NOMO-1 treated with DMSO at 0.1 percent for 48 hours (cell line): ENCODE measurements at regions not wholly inside any gene's neighbourhood (a gene's known extent, or its start where the extent isn't known, plus 50 kb on each side); places are given as distances from the start of the nearest gene placed in this dataset.
"Not testable (repeated sequence)": the region's sequence is repeated elsewhere in the genome, so short reads cannot be mapped to it uniquely, and the experiment has no call there.

Experiments
- DNase-seq: peaks from one replicate; lab custom pipeline; 2025; ENCODE audit not compliant: unreplicated experiment; lab: John Stamatoyannopoulos, UW

DNA sequence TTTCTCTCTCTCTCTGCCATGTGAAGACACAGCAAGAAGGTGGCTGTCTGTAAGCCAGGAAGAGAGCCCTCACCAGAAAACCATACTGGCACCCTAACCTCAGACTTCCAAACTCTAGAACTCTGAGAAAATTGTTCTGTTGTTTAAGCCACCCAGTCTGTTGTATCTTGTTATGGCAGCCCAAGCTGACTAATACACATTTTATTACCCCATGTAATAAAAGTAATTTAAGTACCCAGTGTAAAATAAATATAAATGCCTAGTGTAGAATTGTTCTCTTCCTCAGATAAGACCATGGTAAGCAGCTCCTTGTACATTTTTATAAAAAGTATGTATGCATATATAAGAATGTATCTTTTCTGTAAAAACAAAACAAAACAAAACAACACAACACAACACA, 119.7 kb downstream of the DTL start:
- DNase-seq: no peak

DNA sequence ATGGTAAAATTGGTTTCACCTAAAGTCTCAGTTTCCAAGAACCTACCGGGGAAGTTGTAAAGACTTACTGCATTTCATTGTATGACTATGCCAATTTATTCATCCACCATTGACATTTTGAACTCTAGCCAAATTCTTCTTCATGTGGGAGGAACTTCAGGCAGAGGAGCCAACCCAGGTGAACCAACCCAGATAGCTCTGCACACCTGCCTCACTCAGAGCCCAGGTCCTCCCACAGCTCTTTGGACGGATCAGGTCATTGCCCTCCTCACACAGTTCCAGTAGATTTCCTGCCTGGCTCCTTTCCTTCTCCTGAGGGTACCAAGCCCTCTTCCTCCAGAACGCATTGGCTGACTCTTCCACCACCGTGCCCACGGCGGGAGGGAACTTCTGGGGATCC, 121.7 kb downstream of the DTL start:
- DNase-seq: no peak

DNA sequence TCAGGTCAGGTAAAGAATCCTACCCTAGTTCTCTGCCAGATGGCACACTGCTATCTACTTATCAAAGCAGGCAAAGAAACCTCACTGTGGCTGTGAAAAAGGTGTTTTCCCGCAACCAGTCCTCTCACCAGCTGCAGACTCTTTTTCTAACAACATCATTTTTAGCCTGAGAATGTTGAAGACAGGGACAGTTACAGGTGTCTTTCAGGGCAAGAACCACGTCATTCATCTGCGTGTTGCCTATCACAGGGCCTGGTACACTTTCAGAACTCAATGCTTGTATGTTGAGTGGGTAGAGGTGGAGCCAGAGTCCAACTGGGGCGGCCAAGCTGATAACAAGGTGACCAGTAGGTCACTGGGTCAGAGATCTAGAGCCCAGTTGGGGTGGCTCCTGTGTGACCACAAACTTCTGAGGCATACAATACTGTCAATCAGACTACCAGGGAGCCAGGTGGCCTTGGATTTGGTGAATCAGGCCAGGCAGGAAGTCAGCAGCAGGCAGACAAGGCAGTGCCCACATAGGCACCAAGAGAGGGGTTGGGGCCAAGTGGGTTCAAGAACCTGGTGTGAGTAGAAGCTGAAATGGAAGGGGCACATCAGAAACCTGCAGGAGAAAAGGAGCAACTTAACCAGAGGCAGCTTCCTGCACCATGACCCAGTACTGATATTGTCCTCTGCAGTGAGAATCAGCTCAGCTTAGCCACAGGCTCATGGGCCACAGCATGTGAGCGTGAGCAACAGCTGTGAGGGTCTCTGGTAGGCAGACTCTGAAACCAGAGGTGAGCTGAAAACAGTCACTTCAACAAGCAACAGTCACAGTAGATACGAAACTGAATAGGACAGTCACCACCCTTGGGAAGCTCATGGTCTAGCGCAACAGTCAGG, 123.6 kb downstream of the DTL start:
- DNase-seq: no peak

- DNase-seq: peak; percentile 19
These were observed 123.9 kb upstream of the PPP2R5A start for GRCh38 chr1:212161231-212161781.

DNA sequence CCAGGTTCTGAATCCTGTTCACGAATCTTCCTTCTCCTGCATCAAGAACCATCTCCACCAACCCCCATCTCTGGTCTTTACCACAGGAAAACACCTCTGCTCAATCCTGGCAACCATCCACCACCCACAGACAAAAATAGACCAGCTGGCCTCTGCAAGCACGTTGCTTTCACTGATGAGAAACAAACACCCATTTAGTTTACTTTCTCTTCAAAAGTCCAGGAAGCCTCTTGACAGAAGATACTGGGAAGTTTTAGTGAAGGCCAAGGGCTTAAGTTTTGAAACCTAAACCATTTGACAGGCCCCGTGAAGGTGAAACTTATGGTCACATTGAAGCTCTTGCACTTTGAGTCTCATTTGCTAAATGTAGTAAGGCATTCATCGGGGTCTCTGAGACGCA, 122.6 kb upstream of the PPP2R5A start:
- DNase-seq: no peak

DNA sequence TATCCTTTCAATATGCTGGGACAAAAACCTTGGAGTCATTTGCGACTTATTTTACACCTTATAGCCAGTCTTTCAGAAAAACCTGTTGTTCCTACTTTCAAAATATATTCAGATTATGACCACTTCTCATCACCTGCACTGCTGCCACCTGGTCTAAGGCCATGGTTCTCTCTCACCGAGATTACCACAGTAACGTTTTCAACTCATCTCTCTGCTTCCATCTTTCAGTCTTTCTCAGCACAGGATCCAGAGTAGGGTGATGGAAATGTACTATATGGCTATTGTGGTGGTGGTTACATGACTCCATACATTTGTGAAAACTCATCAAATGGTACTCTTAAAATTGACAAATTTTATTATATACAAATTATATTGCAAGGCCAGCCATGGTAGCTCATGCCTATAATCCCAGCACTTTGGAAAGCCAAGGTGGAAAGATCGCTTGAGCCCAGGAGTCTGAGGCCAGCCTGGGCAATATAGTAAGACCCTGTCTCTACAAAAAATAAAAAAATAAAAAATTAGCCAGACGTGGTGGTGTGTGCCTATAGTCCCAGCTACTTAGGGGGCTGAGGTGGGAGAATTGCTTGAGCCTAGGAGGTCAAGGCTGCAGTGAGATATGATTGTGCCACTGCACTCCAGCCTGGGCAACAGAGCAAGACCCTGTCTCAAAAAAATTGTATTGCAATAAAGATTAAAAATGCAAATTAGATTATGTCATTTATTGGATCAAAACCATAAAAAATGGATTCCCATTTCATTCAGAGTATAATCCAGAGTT, 120.9 kb upstream of the PPP2R5A start:
- DNase-seq: no peak

DNA sequence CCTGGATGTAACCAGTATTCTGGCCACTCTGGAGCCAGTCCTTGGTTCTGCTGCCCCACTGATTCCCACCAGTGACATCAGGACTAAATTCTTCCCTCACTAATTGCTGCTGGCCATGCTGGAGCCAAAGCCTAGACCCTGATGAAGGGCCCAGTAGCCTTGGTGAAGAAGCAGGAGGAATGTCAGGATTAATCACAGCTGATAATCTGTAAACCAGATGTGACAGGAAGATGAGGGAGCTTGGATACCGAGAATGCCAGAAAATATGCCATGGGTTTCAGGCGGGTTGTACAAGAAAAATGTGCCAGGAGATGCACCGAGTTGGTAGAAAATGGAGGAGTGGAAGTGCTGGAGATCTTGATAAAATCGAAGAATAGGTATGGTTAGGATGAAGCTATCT, 119.0 kb upstream of the PPP2R5A start:
- DNase-seq: no peak

DNA sequence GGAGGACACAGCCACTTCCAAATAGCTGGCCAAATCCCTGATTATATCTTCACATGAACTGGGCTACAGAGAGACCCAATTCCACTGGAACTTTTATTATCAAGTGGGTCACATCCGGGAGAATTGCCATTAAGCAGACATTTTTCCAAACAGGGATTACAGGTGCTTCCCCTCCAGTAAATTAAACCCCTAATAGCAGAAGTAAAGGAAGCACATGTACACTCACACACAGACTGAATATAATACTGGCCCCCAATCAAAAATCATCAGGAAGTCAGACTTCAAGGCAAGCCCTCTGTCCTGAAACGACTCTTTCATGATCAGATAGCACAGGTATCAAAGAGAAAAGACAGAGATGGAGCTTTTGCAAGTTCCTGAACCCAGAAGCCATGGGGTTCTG, 118.6 kb upstream of the PPP2R5A start:
- no peak for DNase-seq

DNA sequence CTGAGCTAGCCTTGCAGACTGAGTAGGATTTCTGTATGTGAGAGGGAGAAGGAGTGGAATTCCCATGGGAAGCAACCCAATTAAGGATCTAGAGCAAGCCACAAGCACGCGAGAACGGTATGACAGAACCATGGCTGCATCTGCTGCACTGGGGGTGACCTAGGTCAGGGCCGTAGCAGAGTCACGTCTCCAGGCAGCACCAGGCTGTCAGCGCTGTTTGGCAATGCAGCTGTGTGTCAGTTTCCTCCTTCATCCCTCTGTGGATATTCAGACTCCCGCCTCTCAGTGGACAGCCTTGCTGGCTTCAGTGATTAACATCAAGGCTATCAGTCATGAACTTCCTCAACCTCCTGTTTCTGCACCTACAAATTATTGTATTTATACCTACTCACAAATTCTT, 118.1 kb upstream of the PPP2R5A start:
- no peak for DNase-seq

- DNase-seq: no peak
These were observed 111.6 kb upstream of the PPP2R5A start for GRCh38 chr1:212173567-212173966.

- not testable (repeated sequence) for DNase-seq
These were observed 110.9 kb upstream of the PPP2R5A start for GRCh38 chr1:212174295-212174694.

- no peak for DNase-seq
These were observed 107.7 kb upstream of the PPP2R5A start for GRCh38 chr1:212177542-212177941.

GRCh38 chr1:212178851-212179250, 106.4 kb upstream of the PPP2R5A start:
- DNase-seq: peak; percentile 19

DNA sequence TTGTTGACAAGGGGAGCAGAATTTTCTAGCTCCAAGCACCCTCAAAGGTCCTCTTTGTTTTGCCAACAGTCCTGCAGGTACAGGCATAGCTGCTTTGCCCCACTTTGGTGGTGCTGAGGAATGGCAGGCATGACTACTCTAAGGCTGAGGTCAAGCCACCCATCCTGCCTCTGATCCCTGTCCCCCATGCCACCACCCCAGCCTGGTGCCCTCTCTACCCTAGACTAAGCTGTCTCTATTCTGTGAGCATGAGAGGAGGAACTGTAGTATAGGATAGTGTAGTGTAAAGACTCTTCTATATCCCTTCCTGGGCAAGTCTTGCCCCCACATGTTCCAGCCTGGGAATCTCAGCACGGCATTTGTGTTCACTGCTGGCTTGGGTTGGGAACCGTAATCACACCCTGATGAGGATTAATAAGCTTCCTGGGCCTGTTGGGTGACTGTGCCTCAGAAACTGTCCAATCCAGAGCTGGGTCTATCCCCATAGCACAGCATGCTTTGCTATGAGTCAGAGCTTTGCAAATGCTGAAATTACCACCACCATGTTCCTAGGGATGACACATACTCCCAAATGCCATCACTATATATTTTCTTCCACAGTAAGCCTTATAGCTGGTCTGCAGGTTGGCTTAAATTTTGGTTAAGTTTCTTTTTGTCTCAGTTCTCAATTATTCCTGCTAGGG, 105.7 kb upstream of the PPP2R5A start:
- no peak for DNase-seq

DNA sequence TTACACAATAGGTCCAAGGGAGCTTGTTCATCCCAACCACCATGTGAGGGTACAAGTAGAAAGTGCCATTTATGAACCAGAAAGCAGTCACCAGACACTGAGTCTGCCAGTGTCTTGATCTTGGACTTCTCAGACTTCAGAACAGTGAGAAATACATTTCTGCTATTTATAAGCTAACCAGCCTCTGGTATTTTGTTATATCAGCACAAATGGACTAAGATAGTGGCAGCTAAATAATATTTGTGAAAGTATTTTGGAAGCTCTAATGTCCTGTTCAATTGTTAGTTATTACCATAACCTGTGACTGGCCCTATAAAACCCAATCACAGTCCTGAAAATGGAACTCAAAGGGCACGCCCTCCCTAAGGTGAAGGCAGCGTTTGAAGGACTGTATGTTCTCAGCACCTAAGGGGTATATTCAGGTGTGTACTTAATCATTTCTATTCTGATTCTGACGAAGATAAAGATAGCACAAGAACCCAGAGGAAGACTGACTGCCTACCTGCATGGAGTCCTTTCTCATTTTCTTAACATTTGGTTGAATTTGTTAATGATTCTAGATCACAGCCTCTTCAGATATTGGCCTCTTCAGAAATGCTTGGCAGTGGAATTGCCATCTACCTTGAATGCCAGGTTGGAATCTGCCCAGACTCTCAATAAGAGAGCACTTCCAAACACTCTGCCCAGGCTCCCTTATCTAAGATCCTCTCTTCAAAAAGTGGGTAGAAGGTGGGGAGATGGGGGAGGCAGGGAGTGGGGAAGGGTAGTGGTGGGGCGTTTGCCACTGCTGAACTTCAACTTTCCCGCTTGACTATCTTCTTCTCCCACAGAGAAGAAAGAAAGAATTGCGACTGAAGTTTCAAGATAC, 104.0 kb upstream of the PPP2R5A start:
- no peak for DNase-seq

DNA sequence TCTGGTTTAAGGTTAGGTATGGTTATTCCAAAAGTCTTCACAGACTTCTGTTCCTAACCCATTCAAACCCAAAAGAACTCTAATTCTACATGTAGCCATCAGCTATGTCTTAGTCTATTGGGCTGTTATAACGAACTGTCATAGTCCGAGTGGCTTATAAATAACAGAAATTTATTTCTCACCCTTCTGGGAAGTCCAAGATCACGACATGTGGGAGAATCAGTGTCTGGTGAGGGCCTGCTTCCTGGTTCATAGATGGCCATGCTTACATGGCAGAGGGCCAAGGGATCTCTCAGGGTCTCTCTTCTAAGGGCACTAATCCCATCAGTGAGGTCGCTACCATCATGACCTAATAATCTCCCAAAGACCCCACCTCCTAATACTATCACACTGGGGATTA, 103.0 kb upstream of the PPP2R5A start:
- DNase-seq: no peak

- no peak for DNase-seq
These were observed 102.6 kb upstream of the PPP2R5A start for GRCh38 chr1:212182579-212182978.

GRCh38 chr1:212186427-212187207, 98.6 kb upstream of the PPP2R5A start:
- peak; percentile 68 for DNase-seq

DNA sequence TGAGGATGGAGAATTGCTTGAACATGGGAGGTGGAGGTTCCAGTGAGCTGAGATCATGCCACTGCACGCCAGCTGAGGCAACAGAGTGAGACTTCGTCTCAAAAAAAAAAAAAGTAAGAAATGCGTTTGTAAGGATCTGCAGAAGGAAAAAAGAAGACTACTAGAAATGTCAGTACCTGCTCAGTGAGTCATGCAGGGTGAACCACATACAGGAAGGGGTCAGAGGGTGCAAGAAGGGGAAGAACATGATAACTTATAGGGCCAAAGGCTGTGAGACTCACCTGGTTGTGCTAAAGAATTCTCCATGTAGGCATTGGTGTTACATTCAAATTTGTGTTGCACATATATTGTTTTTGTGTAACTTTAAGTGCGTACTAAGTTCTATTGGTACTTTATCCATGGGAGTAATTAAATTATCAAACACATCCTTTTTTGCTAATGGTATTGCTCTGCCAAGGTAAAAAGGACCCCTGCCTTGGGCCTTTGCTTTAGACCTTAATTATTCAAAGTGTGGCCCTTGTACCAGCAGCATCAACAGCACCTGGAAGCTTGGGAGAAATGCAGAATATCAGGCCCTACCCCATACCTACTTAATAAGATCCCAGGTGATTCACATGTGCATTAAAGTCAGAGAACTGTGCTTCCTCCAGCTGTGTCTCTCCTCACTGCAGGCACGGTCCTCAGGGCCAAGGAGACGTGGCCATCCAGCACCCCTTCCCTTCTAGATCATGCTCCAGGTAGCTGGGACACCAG, 96.4 kb upstream of the PPP2R5A start:
- no peak for DNase-seq
